H1 (cell line): ENCODE measurements at regions not wholly inside any gene's neighbourhood (a gene's known extent, or its start where the extent isn't known, plus 50 kb on each side); places are given as distances from the start of the nearest gene placed in this dataset.

Experiments used
- CTCF ChIA-PET: fragments of 300-600 bp; sonication (Branson Sonifier 250); formaldehyde crosslinking; loops from one replicate; lab custom pipeline; 2021; ENCODE audit not compliant: partially characterized antibody; lab: Charles Lee
- POLR2A ChIA-PET: fragments of 300-600 bp; sonication (Branson Sonifier 250); formaldehyde crosslinking; loops from one replicate; lab custom pipeline; 2021; ENCODE audit warnings: inconsistent platforms; ENCODE audit not compliant: partially characterized antibody; lab: Charles Lee
- DNase-seq, 2 experiments: peaks; one replicate each; pipeline versions ENCODE4 v3.0.0 to v3.0.0-alpha.2; 2010 to 2022; ENCODE audit warnings: low spot score in 2 of 2, low read depth in 1 of 2, mixed read lengths in 1 of 2
- FAIRE-seq: peaks from 2 replicates; lab custom pipeline; 2011; peaks lifted over from hg19 to GRCh38; lab: Jason Lieb, UNC
- H2AFZ ChIP-seq: 2 replicates; pipeline ENCODE4 v1.8.1; 2012; ENCODE audit warnings: low read length, inconsistent platforms
- H2AK5ac ChIP-seq: 2 replicates; pipeline ENCODE4 v1.6.1; 2013; ENCODE audit warnings: low read depth, low read length
- H2BK120ac ChIP-seq: replicated peaks from 2 replicates; pipeline ENCODE3; 2013; ENCODE audit warnings: low read depth, low read length, inconsistent platforms
- H2BK12ac ChIP-seq: 2 replicates; pipeline ENCODE4 v1.6.1; 2013; ENCODE audit warnings: low read depth, low read length
- H2BK15ac ChIP-seq: 2 replicates; pipeline ENCODE4 v1.6.1; 2013; ENCODE audit warnings: low read length
- H2BK20ac ChIP-seq: 2 replicates; pipeline ENCODE4 v1.6.1; 2013; ENCODE audit warnings: low read length
- H2BK5ac ChIP-seq: 2 replicates; pipeline ENCODE4 v1.6.1; 2013; ENCODE audit warnings: low read depth, low read length
- H3K14ac ChIP-seq: 2 replicates; pipeline ENCODE4 v1.6.1; 2013; ENCODE audit warnings: inconsistent platforms; ENCODE audit not compliant: insufficient read length
- H3K18ac ChIP-seq: 2 replicates; pipeline ENCODE4 v1.6.1; 2013; ENCODE audit warnings: low read length; ENCODE audit errors: extremely low read depth
- H3K23ac ChIP-seq: 2 replicates; pipeline ENCODE4 v1.6.1; 2013; ENCODE audit warnings: inconsistent platforms; ENCODE audit not compliant: insufficient read length
- H3K23me2 ChIP-seq: 2 replicates; pipeline ENCODE4 v1.6.1; 2013; ENCODE audit warnings: low read depth, low read length
- H3K27ac ChIP-seq: 2 replicates; pipeline ENCODE4 v1.6.1; 2011; ENCODE audit warnings: low read depth, low read length, inconsistent platforms
- H3K27me3 ChIP-seq, 4 experiments: replicated peaks in 1 of 4; 1 replicate in 1 of 4; 2 replicates in 3 of 4; pipeline versions ENCODE4 v1.6.1 to v1.8.1; 2011 to 2013; ENCODE audit warnings: low read length in 3 of 4, mild to moderate bottlenecking in 3 of 4, inconsistent platforms in 2 of 4, mixed read lengths in 2 of 4, moderate library complexity in 1 of 4; ENCODE audit not compliant: control insufficient read depth in 3 of 4, insufficient read depth in 3 of 4; ENCODE audit errors: extremely low read depth in 1 of 4
- H3K36me3 ChIP-seq, 4 experiments: 2 replicates each; pipeline versions ENCODE4 v1.6.1 to v1.8.1; 2011 to 2013; ENCODE audit warnings: mild to moderate bottlenecking in 4 of 4, low read length in 3 of 4, moderate library complexity in 2 of 4, control low read depth in 1 of 4, inconsistent platforms in 1 of 4; ENCODE audit not compliant: insufficient read depth in 4 of 4, control insufficient read depth in 2 of 4
- H3K4ac ChIP-seq: replicated peaks from 2 replicates; pipeline ENCODE3; 2013; ENCODE audit warnings: low read length, low read depth, mixed read lengths, inconsistent platforms; ENCODE audit not compliant: insufficient read length
- H3K4me1 ChIP-seq, 4 experiments: replicated peaks in 1 of 4; 1 replicate in 1 of 4; 2 replicates in 3 of 4; pipeline versions ENCODE4 v1.6.1 to v1.8.1; 2011 to 2013; ENCODE audit warnings: low read length in 3 of 4, inconsistent platforms in 2 of 4, mixed read lengths in 1 of 4; ENCODE audit not compliant: insufficient read depth in 4 of 4, control insufficient read depth in 3 of 4
- H3K4me2 ChIP-seq, 2 experiments: 2 replicates each; pipeline versions ENCODE4 v1.6.1 to v1.8.1; 2011 to 2013; ENCODE audit warnings: low read depth in 2 of 2, low read length in 2 of 2, control low read depth in 1 of 2, inconsistent platforms in 1 of 2, mild to moderate bottlenecking in 1 of 2; ENCODE audit not compliant: insufficient read depth in 1 of 2
- H3K4me3 ChIP-seq, 4 experiments: fragments of 200-600, 300-600 bp in 1 of 4; sonication (generic), shearing (Covaris generic), sonication (Bioruptor Twin) in 1 of 4; 2 replicates each; pipeline versions ENCODE4 v1.5.1 to v1.8.1; 2011 to 2016; ENCODE audit warnings: low read length in 4 of 4, low read depth in 3 of 4, control low read depth in 2 of 4, inconsistent platforms in 2 of 4, mild to moderate bottlenecking in 2 of 4, mixed read lengths in 1 of 4, moderate library complexity in 1 of 4; ENCODE audit not compliant: insufficient read depth in 2 of 4; ENCODE audit errors: extremely low read depth in 1 of 4
- H3K56ac ChIP-seq: replicated peaks from 2 replicates; pipeline ENCODE3; 2013; ENCODE audit warnings: low read depth, mild to moderate bottlenecking, mixed read lengths, low read length, inconsistent platforms; ENCODE audit not compliant: insufficient read length
- H3K79me1 ChIP-seq: 2 replicates; pipeline ENCODE4 v1.6.1; 2013; ENCODE audit warnings: low read depth, low read length, control low read depth
- H3K79me2 ChIP-seq, 2 experiments: 2 replicates each; pipeline versions ENCODE4 v1.6.1 to v1.8.1; 2012 to 2013; ENCODE audit warnings: low read length in 2 of 2, mild to moderate bottlenecking in 2 of 2, inconsistent platforms in 1 of 2; ENCODE audit not compliant: insufficient read depth in 2 of 2, control insufficient read depth in 1 of 2
- H3K9ac ChIP-seq, 4 experiments: replicated peaks in 1 of 4; 1 replicate in 1 of 4; 2 replicates in 3 of 4; pipeline versions ENCODE4 v1.6.1 to v1.8.1; 2011 to 2013; ENCODE audit warnings: low read depth in 3 of 4, low read length in 3 of 4, control low read depth in 2 of 4, mild to moderate bottlenecking in 2 of 4, moderate library complexity in 2 of 4, inconsistent platforms in 1 of 4; ENCODE audit errors: extremely low read depth in 1 of 4
- H3K9me3 ChIP-seq, 2 experiments: 2 replicates each; pipeline versions ENCODE4 v1.6.1 to v1.8.1; 2012 to 2013; ENCODE audit warnings: mild to moderate bottlenecking in 2 of 2, moderate library complexity in 2 of 2, control low read depth in 1 of 2, inconsistent platforms in 1 of 2, low read depth in 1 of 2, low read length in 1 of 2, mixed read lengths in 1 of 2; ENCODE audit not compliant: insufficient read depth in 2 of 2
- H4K20me1 ChIP-seq, 2 experiments: replicated peaks in 1 of 2; 2 replicates each; pipeline versions ENCODE3 to v1.8.1; 2011 to 2013; ENCODE audit warnings: inconsistent platforms in 2 of 2, low read length in 2 of 2, mild to moderate bottlenecking in 1 of 2; ENCODE audit not compliant: insufficient read depth in 2 of 2, control insufficient read depth in 1 of 2
- H4K5ac ChIP-seq: 2 replicates; pipeline ENCODE4 v1.6.1; 2013; ENCODE audit warnings: low read length, low read depth, mixed read lengths, inconsistent platforms; ENCODE audit not compliant: insufficient read length
- H4K8ac ChIP-seq: 2 replicates; pipeline ENCODE4 v1.8.0; 2013; ENCODE audit warnings: mild to moderate bottlenecking, moderate library complexity, low read length, inconsistent platforms; ENCODE audit not compliant: insufficient read depth; ENCODE audit errors: extremely low read depth
- H4K91ac ChIP-seq: replicated peaks from 2 replicates; pipeline ENCODE3; 2013; ENCODE audit warnings: low read length, mixed read lengths, inconsistent platforms; ENCODE audit not compliant: insufficient read length
- CEBPB ChIP-seq: IDR thresholded peaks from 2 replicates; pipeline ENCODE4 v1.6.1; 2012; ENCODE audit warnings: low read depth, low read length
- CREB1 ChIP-seq: IDR thresholded peaks from 2 replicates; pipeline ENCODE4 v1.6.1; 2012; ENCODE audit warnings: inconsistent platforms
- E2F6 ChIP-seq: IDR thresholded peaks from 2 replicates; pipeline ENCODE4 v1.6.1; 2012; ENCODE audit warnings: inconsistent platforms
- HDAC2 ChIP-seq, 2 experiments: fragments of 300-600 bp in 1 of 2; sonication (generic) in 1 of 2; IDR thresholded peaks; 2 replicates each; pipeline ENCODE4 v1.6.1; 2011 to 2012; ENCODE audit warnings: low read depth in 2 of 2, low read length in 2 of 2, mild to moderate bottlenecking in 2 of 2, moderate library complexity in 2 of 2, borderline replicate concordance in 1 of 2, inconsistent platforms in 1 of 2
- HDAC6 ChIP-seq: IDR thresholded peaks from one replicate; pipeline ENCODE4 v1.7.1; 2012; ENCODE audit warnings: low read depth, mild to moderate bottlenecking, inconsistent platforms, low read length, moderate library complexity
- KDM1A ChIP-seq: fragments of 200-600, 300-600 bp; sonication (generic); IDR thresholded peaks from 2 replicates; pipeline ENCODE4 v1.7.1; 2016; ENCODE audit warnings: mild to moderate bottlenecking, low read length, borderline replicate concordance
- RBBP5 ChIP-seq: IDR thresholded peaks from 2 replicates; pipeline ENCODE4 v1.7.1; 2012; ENCODE audit warnings: low read depth, mild to moderate bottlenecking, inconsistent platforms, low read length, moderate library complexity, borderline replicate concordance
- RFX5 ChIP-seq: IDR thresholded peaks from 2 replicates; pipeline ENCODE4 v1.6.1; 2011; ENCODE audit warnings: low read depth, low read length, improper control_type of control experiment, borderline replicate concordance
- SRF ChIP-seq: IDR thresholded peaks from 2 replicates; pipeline ENCODE4 v1.6.1; 2011; ENCODE audit warnings: mild to moderate bottlenecking, low read depth, low read length, moderate library complexity
- TCF12 ChIP-seq: IDR thresholded peaks from 2 replicates; pipeline ENCODE4 v1.6.1; 2011; ENCODE audit warnings: low read depth, mild to moderate bottlenecking, low read length
- WGBS, 2 experiments: shearing (Covaris generic) in 1 of 2; methylation state at CpG; one replicate each; pipeline versions ENCODE4 v1.1.6 to v1.1.7; 2013 to 2015; ENCODE audit warnings: low lambda C conversion rate in 2 of 2, mixed read lengths in 2 of 2, inconsistent platforms in 1 of 2, low coverage in 1 of 2, missing lambda C conversion rate in 1 of 2; ENCODE audit not compliant: insufficient replicate concordance in 2 of 2, insufficient coverage in 1 of 2, insufficient read length in 1 of 2; ENCODE audit errors: extremely low coverage in 1 of 2, missing lambda C conversion rate in 1 of 2; 5-methylcytosine and 5-hydroxymethylcytosine counted together

- H3K23ac ChIP-seq, result no peak overlapping the region
- ChIA-PET POLR2A (no interaction called here), CTCF (interaction anchor here (1.0 to 1.4 kb wide), 3 partner anchors 10 to 201 kb away, joined by 3 to 4 read pairs (median 3); no protein-coding TSS in a partner anchor)
- no peak overlapping the region for H2BK5ac ChIP-seq
- H3K23me2 ChIP-seq, result no peaks in the 10 kb centered on the region
- H3K4me2 ChIP-seq, result no peak overlapping the region
- H3K18ac ChIP-seq, result no peak overlapping the region
- H3K4me3 ChIP-seq, result no peak overlapping the region
- no peaks in the 10 kb centered on the region for H3K9me3 ChIP-seq
- no peak overlapping the region for H3K14ac ChIP-seq
- no peaks in the 10 kb centered on the region for H4K20me1 ChIP-seq
- H4K91ac ChIP-seq, result no peak overlapping the region
- no peaks in the 10 kb centered on the region for H3K79me2 ChIP-seq
- no peaks in the 10 kb centered on the region for H3K79me1 ChIP-seq
- H3K9ac ChIP-seq, result no peak overlapping the region
- H3K56ac ChIP-seq, result no peak overlapping the region
- no peaks in the 10 kb centered on the region for H3K36me3 ChIP-seq
- H4K5ac ChIP-seq, result no peak overlapping the region
- no peak for DNase-seq
- no peak overlapping the region for H2AK5ac ChIP-seq
- H2BK120ac ChIP-seq, result no peak overlapping the region
- no peak for TF ChIP-seq SRF
- no peak for TF ChIP-seq KDM1A
- TF ChIP-seq RFX5, result no peak
- no peak for TF ChIP-seq HDAC6
- no peak for TF ChIP-seq CEBPB
- no peak for TF ChIP-seq RBBP5
- no peak for TF ChIP-seq E2F6
- no peak for TF ChIP-seq CREB1
- no peak for TF ChIP-seq TCF12
- no peak for TF ChIP-seq HDAC2 (IDR thresholded peaks at IDR 0.05; ENCODE audit: borderline replicate concordance in 1 of 2, low read depth in 2 of 2, low read length in 2 of 2)
- no peak overlapping the region for H2BK15ac ChIP-seq
- H3K4me1 ChIP-seq, result peaks cover 0 to 6% (median 1%) of the 10 kb centered on the region in 4 experiments; a peak in 4 of 7 replicates
- no peaks in the 10 kb centered on the region for H3K27me3 ChIP-seq
- H3K27ac ChIP-seq, result no peak overlapping the region
- H2BK20ac ChIP-seq, result no peak overlapping the region
- no peak for FAIRE-seq
- H2AFZ ChIP-seq, result no peak overlapping the region
- no peak overlapping the region for H4K8ac ChIP-seq
- 87% methylated on average over 8 of the region's 8 CpGs; no CpG with 5 or more reads in 1 of the 2 experiments for WGBS, 2 experiments
- H2BK12ac ChIP-seq, result no peak overlapping the region
- no peak overlapping the region for H3K4ac ChIP-seq
Observed at GRCh38 chr13:109371066-109371465, 415.3 kb downstream of the IRS2 start.
